ENCODE measurements at regions not wholly inside any gene's neighbourhood (a gene's known extent, or its start where the extent isn't known, plus 50 kb on each side); places are given as distances from the start of the nearest gene placed in this dataset.
"Not testable (repeated sequence)": the region's sequence is repeated elsewhere in the genome, so short reads cannot be mapped to it uniquely, and the experiment has no call there.

DNA sequence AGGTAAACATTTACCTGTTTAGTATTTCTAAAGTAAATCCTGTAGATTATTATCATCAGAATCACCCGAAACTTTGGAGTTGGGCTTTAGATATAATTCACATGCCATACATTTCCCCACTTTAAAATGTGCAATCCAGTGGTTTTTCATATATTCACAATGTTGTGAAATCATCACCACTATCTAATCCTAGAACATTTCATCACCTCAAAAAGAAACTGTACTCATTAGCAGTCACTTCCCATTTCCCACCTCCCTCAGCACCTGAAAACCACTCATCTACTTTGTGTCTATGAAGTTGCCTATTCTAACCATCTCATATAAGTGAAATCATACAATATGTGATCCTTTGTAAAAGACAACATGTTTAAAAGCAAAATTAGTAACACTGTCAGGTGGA is 182.6 kb downstream of the FZD1 start:
- ATAC-seq: no peak
- DNase-seq (ENCODE audit: low spot score): no peak

DNA sequence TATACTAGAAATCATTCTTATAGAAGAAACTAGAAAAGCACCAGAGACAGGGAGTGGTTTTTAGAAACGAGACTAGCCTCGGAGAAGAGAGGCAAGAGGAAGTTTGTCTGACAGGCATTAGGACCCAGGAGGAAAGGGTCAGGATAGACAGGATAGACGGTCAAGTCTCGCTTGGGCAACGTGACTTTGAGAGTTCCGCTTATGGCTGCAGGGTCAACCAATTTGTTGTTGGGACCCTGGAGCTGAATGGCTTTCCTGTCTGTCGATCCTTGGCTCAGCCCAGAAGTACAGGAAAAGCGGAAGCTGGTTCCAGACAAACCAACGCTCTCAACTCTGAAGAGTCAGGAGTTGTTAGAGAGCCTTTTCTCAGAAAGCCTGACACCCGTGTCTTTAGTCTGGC is 191.2 kb downstream of the FZD1 start:
- DNase-seq (ENCODE audit: low spot score) (no peak), ATAC-seq (no peak)

DNA sequence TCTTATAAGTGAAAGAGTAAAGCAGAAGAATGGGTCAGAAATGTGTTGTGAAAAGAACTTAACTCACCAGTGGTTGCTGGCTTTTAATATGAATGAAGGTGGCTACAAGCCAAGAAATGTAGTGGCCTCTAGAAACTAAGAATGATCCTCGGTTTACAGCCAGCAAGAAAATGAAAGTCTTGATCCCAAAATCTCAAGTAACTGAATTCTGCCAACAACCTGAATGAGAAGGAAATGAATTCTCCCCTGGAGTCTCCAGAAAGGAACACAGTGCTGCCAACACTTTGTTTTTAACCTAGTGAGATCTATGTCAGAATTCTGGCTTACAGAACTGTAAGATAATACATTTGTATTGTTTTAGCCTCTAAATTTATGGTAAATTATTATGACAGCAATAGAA is 193.0 kb downstream of the FZD1 start:
- no peak for DNase-seq (ENCODE audit: low spot score)
- no peak for ATAC-seq

DNA sequence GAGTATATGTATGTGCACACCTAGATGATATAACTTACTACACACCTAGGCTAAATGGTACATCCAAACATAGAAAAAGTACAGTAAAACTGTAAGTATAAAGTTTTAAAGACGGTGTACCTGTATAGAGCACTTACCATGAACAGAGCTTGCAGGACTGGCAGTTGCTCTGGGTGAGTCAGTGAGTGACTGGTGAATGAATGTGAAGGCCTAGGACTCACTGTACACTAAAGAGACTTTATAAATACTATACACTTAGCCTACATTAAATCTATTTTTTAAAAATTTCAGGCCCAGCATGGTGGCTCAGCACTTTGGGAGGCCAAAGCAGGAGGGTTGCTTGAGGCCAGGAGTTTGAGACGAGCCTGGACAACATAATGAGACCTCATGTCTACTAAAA is 195.3 kb downstream of the FZD1 start:
- DNase-seq (ENCODE audit: low spot score) (no peak), ATAC-seq (no peak)

DNA sequence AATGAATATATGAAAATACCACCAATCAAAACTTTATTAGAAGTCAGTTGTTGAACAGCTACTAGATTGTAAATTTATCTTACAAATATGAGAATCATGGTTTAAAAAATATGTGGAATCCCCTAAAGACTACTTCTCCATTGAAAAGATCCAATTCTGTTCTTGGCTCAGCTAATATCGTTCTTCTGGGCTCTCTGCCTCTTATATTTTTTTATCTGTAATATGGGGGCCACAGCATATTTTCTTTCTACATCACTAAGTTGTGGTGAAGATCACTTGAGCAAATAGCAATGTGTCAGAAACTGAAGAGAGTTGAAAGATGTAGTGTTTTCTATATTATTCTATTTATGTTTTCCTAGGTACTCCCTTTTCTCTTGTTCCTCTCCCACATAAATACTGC is 198.1 kb downstream of the FZD1 start:
- no peak for DNase-seq (ENCODE audit: low spot score)
- ATAC-seq: no peak

DNA sequence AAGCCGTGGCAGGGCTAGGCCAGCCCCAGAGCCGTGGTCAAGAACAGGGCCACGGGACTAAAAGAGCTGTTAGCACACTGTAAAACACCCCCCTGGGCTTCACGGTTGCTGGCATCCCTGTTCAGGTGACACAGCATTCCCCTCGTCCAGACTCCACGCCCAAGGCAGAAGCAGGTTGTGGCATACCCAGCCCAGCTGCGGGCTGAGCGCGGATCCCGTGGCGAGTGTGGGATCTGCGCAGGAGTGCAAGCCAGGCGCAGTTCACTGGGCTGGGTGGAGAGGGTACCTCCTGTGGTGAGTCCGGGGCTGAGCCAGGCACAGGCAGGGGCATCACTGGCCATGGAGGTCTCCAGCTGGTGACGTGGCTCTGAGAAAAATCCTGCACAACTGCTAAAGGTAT is 199.1 kb downstream of the FZD1 start:
- ATAC-seq: no peak
- DNase-seq (ENCODE audit: low spot score): no peak

DNA sequence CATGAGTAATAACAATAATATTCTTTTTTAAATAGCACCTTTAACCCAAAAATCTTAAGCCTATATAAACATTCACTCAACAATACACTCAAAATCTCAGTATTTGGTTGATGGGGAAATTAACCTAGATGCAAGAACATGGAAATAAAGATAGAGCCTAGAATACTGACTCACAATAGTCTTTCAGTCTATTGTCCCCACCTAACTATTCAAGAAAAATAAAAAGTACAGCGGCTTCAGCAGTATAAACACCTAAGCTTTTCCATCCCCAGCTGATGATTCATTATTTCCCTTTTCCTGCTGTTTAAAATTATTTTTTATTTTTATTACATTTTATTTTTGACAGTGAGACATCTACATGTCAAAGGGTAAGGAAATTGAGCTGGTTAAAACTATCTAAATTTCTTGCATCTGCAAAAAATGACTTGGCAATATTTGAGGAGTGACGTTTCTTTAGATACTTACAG is 201.4 kb downstream of the FZD1 start:
- DNase-seq (ENCODE audit: low spot score) (no peak), ATAC-seq (no peak)

DNA sequence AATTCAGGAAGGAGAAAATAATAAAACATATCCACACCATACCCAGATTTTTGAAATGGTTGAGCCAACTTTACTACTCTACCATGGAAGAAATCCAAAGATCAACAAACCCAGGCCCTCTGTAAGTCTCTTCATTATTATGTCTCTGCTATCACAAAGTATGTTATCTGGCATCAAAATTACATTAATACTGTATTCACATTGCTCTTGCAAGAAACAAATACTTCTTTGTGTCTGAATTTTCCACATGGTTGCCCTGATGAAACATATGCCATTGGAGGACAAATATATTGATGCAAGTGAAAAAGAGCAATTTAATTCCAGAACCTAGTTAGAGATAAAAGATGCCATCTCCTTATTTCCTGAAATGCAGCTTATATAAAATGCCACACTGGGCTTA is 204.0 kb downstream of the FZD1 start:
- no peak for ATAC-seq
- no peak for DNase-seq (ENCODE audit: low spot score)

DNA sequence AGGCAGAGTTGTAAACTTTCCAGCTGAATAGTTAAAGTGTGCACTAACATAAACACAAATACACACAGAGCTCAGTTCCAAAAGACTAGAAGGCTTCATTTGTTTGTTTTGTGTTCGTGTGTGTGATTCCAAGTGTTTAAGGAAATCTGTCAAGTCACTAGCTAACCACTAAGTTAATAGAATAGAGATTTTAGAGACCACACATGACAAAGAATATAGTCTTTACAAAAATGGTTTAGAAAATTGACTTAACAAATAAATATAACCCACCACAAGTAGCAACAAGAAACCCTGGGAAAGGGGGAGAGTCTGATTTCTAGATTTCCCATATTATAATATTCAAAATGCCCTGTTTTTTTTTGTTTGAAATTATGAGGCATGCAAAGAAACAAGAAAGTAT is 209.4 kb downstream of the FZD1 start:
- no peak for ATAC-seq
- no peak for DNase-seq (ENCODE audit: low spot score)

DNA sequence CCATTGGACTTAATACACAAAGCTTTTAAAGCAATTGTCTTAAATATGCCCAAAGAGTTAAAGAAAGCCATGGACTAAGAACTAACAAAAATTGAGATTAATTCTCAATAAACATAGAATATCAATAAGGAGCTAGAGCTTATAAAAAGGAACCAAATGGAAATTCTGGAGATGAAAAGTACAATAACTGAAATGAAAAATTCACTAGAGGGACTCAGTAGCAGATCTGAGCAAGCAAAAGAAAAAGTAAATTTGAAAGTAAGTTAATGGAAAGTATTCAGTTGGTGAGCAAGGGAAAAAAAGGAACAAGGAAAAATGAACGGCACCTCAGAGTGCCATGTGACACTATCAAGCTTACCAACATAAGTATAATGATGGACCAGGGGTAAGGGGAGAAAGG is 209.8 kb downstream of the FZD1 start:
- no peak for ATAC-seq
- DNase-seq (ENCODE audit: low spot score): no peak

DNA sequence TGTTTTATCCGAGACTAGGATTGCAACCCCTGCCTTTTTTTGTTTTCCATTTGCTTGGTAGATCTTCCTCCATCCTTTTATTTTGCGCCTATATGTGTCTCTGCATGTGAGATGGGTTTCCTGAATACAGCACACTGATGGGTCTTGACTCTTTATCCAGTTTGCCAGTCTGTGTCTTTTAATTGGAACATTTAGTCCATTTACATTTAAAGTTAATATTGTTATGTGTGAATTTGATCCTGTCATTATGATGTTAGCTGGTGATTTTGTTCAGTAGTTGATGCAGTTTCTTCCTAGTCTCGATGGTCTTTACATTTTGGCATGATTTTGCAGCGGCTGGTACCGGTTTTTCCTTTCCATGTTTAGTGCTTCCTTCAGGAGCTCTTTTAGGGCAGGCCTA is 216.2 kb downstream of the FZD1 start:
- ATAC-seq; DNase-seq (ENCODE audit: low spot score): not testable (repeated sequence)

DNA sequence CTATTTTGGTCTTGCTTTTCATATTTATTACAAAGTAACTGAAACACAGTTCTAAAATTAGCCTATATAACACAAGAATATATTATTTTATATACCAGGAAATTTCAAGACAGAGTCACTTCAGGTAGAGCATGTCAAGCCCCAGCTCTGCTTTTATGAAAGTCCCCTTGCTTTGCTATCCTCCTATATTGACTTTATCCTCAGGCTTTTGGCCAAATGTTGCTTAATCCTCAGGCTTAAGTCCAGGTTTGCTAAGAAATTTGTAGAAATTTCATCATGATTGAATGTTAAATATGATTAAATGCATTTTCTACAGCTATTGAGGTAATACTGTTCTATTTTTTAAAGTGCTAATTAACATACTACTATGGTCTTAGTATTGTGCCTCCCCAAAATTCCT is 227.6 kb downstream of the FZD1 start:
- DNase-seq (ENCODE audit: low spot score): no peak
- peak; percentile 84 for ATAC-seq

DNA sequence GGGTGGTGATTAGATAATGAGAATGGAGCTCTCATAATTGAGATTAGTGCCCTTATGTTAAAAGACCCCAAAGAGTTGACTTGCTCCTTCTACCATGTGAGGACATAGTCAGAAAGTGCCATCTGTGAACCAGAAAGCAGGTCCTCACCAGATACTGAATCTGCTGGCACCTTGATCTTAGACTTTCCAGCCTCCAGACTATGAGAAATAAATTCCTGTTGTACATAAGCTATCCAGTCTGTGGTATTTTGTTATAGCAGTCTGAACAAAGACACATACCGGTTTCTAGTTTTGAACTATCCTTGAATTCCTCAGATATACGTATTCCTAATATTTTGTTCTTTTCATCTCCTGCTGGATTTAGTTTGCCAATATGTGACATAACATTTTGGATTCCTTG is 228.1 kb downstream of the FZD1 start:
- no peak for DNase-seq (ENCODE audit: low spot score)
- ATAC-seq: peak; percentile 59

DNA sequence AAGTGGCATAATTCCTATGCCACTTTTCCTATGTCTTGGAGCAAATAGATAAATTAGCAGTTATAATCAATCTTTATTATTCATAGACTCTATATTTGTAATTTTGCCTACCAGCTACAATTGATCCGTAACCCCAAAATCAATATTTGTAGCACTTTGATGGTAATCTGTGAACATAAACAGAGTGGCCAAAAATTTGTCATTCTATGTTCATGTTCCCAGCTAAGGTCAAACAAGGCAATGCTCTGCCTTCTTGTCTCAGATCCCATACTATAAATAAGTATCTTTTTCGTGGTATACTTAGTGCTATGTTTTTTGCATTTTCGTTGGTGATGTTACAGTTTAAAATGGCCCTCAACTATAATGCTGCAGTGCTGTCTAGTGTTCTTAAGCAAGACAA is 228.5 kb downstream of the FZD1 start:
- peak; percentile 32 for ATAC-seq
- no peak for DNase-seq (ENCODE audit: low spot score)

DNA sequence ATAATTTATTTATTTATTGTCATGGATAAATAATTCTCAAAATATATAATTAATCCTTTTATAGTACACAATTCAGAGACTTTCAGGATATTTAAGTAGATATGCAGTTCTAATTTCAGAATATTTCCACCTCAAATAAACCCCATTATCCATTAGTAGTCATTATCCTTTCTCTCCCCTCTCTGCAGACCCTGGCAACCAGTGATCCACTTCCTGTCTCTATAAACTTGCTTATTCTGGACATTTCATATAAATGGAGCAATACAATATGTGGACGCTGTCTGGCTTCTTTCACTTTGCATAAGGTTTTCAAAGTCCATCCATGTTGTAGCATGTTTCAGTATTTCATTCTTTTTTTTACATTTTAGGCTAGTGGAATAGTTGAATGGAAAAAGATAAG is 230.2 kb downstream of the FZD1 start:
- ATAC-seq (no peak), DNase-seq (ENCODE audit: low spot score) (no peak)

DNA sequence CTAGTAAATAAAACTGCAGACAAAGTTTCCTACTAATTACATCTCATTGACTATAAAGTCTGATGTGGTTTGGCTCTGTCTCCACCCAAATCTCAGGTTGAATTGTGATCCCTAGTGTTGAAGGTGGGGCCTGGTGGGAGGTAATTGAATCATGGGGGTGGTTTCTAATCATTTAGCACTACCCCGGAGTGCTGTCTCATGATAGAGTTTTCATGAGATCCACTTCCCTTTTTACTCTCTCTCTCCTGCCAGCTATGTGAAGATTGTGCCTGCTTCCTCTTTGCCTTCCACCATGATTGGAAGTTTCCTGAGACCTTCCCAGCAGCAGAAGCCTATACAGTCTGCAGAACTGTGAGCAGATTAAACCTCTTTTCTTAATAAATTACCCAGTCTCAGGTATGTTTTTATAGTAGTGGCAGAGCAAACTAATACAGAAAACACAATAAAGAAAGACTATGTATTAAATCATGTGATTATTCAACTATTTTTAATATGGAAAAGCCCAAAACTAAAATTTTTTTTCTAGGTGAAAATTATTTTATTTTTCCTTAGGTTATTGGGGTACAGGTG is 232.1 kb downstream of the FZD1 start:
- ATAC-seq (no peak), DNase-seq (ENCODE audit: low spot score) (no peak)

DNA sequence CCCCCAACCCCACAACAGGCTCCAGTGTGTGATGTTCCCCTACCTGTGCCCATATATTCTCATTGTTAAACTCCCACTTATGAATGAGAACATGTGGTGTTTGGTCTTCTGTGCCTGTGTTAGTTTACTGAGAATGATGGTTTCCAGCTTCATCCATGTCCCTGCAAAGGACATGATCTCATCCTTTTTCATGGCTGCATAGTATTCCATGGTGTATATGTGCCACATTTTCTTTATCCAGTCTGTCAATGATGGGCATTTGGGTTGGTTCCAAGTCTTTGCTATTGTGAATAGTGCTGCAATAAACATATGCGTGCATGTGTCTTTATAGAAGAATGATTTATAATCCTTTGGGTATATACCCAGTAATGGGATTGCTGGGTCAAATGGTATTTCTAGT is 233.0 kb downstream of the FZD1 start:
- ATAC-seq; DNase-seq (ENCODE audit: low spot score): not testable (repeated sequence)

DNA sequence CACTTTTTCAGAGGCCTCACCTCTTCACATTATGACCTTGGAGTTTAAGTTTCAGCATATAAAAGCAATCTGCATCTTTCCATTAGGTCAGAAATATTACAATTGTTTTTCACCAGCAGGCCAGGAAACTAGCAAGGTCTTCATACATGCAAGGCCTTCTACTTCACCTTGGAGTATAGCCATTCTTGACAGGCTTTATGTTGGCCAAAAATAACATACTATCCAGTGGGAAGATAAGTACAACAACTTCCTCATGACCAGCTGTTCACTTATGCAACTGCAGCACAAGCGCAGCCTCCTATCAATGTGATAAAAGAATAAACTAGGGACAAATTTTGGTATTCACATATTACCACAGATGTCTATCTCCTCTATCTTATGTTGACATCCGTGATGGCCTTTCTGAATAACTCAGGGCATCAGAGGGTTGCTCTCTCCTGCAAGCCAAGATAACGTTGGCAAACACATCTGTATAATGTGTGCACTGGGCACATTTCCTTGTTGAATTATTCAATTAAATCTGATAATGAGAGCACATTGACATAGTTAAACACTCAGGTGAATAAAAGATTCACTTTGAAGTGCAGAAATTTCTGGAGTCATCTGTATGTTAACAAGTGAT is 239.8 kb downstream of the FZD1 start:
- DNase-seq (ENCODE audit: low spot score) (no peak), ATAC-seq (no peak)

DNA sequence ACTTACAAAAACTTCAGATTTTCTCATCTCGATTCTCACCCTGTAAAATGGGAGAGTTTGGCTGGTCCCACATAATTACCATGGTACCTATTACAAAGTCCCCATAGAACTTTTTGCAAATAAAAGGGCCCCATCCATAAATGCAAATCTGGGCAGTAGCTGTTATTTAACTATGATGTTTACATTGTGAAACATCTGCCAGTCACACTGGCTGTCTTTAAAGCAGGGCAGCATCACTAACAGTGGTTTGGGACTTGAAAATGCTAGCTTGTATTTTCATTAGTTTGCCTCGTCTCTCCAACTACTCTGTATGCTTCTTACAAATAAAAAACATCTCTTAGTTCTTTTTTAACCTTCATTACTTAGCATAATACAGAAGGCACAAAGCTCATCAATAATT is 240.7 kb downstream of the FZD1 start:
- DNase-seq (ENCODE audit: low spot score): no peak
- ATAC-seq: no peak

DNA sequence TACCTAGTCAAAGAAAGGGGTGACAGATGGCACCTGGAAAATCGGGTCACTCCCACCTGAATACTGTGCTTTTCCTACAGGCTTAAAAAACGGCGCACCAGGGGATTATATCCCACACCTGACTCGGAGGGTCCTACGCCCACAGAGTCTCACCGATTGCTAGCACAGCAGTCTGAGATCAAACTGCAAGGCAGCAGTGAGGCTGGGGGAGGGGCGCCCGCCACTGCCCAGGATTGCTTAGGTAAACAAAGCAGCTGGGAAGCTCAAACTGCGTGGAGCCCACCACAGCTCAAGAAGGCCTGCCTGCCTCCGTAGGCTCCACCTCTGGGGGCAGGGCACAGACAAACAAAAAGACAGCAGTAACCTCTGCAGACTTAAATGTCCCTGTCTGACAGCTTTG is 242.7 kb downstream of the FZD1 start:
- not testable (repeated sequence) for ATAC-seq; DNase-seq (ENCODE audit: low spot score)

DNA sequence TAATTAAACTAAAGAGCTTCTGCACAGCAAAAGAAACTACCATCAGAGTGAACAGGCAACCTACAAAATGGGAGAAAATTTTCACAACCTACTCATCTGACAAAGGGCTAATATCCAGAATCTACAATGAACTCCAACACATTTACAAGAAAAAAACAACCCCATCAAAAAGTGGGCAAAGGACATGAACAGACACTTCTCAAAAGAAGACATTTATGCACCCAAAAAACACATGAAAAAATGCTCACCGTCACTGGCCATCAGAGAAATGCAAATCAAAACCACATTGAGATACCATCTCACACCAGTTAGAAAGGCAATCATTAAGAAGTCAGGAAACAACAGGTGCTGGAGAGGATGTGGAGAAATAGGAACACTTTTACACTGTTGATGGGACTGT is 247.6 kb downstream of the FZD1 start:
- ATAC-seq; DNase-seq (ENCODE audit: low spot score): not testable (repeated sequence)

DNA sequence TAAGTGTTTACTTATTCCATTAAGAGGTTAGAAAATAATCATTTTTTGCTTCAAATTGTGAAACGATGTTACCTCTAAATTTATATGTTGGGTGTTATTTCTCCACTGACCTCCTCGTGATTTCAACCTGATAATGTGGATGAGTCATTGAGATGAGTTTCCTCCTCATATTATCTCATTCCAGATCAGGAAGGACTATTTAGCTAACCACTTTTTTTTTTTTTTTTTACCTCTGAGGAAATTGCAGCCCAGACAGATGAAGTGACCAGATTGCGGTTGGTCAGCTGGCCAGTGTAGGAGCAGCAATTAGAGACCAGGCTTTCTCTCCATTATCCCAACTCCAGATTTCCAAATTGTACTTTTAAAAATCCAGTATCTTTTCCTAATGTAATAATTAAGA is 248.7 kb downstream of the FZD1 start:
- no peak for DNase-seq (ENCODE audit: low spot score)

DNA sequence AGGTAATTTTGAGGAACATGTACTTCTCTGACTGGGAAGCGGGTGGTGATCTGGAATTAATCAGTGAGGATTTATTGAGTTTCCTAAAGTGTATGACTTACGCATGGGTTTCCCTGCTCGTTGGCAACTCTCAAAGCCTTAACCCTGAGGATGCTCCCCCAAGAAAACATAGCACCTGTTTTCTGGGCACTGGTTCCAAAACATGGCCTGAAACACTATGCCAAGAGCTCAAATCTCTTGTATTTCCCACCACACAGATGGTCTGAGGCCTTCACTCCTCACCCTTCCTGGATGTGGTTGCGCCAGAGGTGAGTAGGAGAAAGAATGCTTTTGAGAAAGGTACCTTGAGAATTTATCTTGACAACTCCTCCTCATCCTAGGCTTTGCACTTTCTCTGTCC is 250.4 kb downstream of the FZD1 start:
- DNase-seq (ENCODE audit: low spot score) (no peak), ATAC-seq (no peak)

More for the DNA sequence above, 248.7 kb downstream of the FZD1 start:
- ATAC-seq: no peak
